A673 (cell line): ENCODE measurements at regions not wholly inside any gene's neighbourhood (a gene's known extent, or its start where the extent isn't known, plus 50 kb on each side); places are given as distances from the start of the nearest gene placed in this dataset.

Experiments used
- BruUV-seq: library from RNA; stranded (reverse); fragments of 400-500 nt; replicated peaks from 2 replicates; lab custom pipeline; 2021; lab: Mats Ljungman, UMichigan
- CTCF ChIA-PET: fragments of 300-600 bp; sonication (Branson Sonifier 250); formaldehyde crosslinking; loops from one replicate; lab custom pipeline; 2022; ENCODE audit warnings: antibody characterized with exemption; lab: Charles Lee
- POLR2A ChIA-PET: fragments of 300-600 bp; sonication (Branson Sonifier 250); formaldehyde crosslinking; loops from one replicate; lab custom pipeline; 2022; ENCODE audit warnings: antibody characterized with exemption; ENCODE audit not compliant: low non-redundant PET; lab: Charles Lee
- DNase-seq: peaks from one replicate; pipeline ENCODE4 v3.0.0-alpha.2; 2015; ENCODE audit warnings: low spot score
- H3K27ac ChIP-seq: fragments of 200-600 bp; sonication (generic); 2 replicates; pipeline ENCODE4 v1.5.1; 2016; ENCODE audit warnings: mixed run types, low read depth, mild to moderate bottlenecking, mixed read lengths, antibody characterized with exemption, low read length; ENCODE audit not compliant: poor library complexity, severe bottlenecking
- H3K27me3 ChIP-seq: fragments of 200-600 bp; sonication (generic); replicated peaks from 2 replicates; pipeline ENCODE4 v1.6.1; 2017; ENCODE audit warnings: mixed run types, low read depth, mild to moderate bottlenecking, mixed read lengths, antibody characterized with exemption, low read length; ENCODE audit not compliant: insufficient read depth, poor library complexity
- H3K36me3 ChIP-seq: fragments of 200-600 bp; sonication (generic); 2 replicates; pipeline ENCODE4 v1.6.1; 2016; ENCODE audit warnings: mixed run types, mild to moderate bottlenecking, mixed read lengths, antibody characterized with exemption, low read length; ENCODE audit not compliant: insufficient read depth, poor library complexity, severe bottlenecking
- H3K4me1 ChIP-seq: fragments of 200-600 bp; sonication (generic); 2 replicates; pipeline ENCODE4 v1.6.1; 2017; ENCODE audit warnings: mixed run types, mild to moderate bottlenecking, mixed read lengths, antibody characterized with exemption, low read length; ENCODE audit not compliant: insufficient read depth, poor library complexity, severe bottlenecking
- H3K4me3 ChIP-seq: fragments of 200-600 bp; sonication (generic); 2 replicates; pipeline ENCODE4 v1.5.1; 2016; ENCODE audit warnings: low read depth, mixed run types, mild to moderate bottlenecking, mixed read lengths, low read length; ENCODE audit not compliant: poor library complexity, severe bottlenecking
- H3K9me3 ChIP-seq: fragments of 200-600 bp; sonication (generic); 2 replicates; pipeline ENCODE4 v1.6.1; 2016; ENCODE audit warnings: mixed run types, low read depth, mild to moderate bottlenecking, mixed read lengths, antibody characterized with exemption, low read length; ENCODE audit not compliant: poor library complexity, severe bottlenecking
- EZH2 ChIP-seq: fragments of 200-600 bp; sonication (generic); IDR thresholded peaks from 2 replicates; pipeline ENCODE4 v1.6.1; 2017; ENCODE audit warnings: borderline replicate concordance, low read depth, mild to moderate bottlenecking, mixed read lengths, antibody characterized with exemption, low read length; ENCODE audit not compliant: poor library complexity, severe bottlenecking
- intact Hi-C: fragments of 100-400 bp; cut with micrococcal nuclease; formaldehyde crosslinking; loops from one replicate; pipeline ENCODE4 v1.10.0; 2022; ENCODE audit not compliant: unreplicated experiment
- TF ChIP-seq, protein P1 (sequence below): fragments of 300-800, 200-600 bp; sonication (generic); conservative IDR thresholded peaks from 2 replicates; pipeline ENCODE4 v1.5.1; 2017; ENCODE audit warnings: low read depth, mild to moderate bottlenecking, antibody characterized with exemption, low read length, moderate library complexity, mixed read lengths

DNA sequence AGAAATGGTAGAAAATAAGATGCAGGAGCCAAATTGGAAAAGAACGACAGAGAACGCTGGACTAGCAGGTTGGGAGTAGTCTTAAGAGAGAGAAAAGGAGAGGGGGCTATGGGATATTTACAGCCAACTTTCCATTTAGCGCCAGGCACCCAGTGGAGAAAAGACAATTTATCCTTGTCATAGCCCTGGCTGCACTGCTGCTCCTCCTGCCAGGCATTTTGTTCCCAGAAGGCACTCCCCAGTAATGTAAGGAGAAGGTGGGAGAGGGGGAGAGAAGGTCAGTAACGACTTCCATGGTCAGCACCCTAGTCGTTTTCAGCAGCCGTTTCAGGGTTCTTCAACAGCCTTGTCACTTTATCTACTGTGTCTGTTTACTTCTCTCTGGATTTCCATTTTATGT, 159.0 kb downstream of the TRMT11 start:
- no peak for TF ChIP-seq EZH2
- TF ChIP-seq, protein P1, sequence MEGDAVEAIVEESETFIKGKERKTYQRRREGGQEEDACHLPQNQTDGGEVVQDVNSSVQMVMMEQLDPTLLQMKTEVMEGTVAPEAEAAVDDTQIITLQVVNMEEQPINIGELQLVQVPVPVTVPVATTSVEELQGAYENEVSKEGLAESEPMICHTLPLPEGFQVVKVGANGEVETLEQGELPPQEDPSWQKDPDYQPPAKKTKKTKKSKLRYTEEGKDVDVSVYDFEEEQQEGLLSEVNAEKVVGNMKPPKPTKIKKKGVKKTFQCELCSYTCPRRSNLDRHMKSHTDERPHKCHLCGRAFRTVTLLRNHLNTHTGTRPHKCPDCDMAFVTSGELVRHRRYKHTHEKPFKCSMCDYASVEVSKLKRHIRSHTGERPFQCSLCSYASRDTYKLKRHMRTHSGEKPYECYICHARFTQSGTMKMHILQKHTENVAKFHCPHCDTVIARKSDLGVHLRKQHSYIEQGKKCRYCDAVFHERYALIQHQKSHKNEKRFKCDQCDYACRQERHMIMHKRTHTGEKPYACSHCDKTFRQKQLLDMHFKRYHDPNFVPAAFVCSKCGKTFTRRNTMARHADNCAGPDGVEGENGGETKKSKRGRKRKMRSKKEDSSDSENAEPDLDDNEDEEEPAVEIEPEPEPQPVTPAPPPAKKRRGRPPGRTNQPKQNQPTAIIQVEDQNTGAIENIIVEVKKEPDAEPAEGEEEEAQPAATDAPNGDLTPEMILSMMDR = no peak
- ChIA-PET CTCF (no interaction called here), POLR2A (no interaction called here)
- DNase-seq = no peak
- BruUV-seq = no TSS peak
- Histone ChIP-seq H3K4me1 (no peaks in the 10 kb centered on the region), H3K27ac (no peak overlapping the region), H3K36me3 (no peaks in the 10 kb centered on the region), H3K9me3 (no peaks in the 10 kb centered on the region), H3K27me3 (no peaks in the 10 kb centered on the region), H3K4me3 (no peak overlapping the region)
- intact Hi-C loops = no loop called here

DNA sequence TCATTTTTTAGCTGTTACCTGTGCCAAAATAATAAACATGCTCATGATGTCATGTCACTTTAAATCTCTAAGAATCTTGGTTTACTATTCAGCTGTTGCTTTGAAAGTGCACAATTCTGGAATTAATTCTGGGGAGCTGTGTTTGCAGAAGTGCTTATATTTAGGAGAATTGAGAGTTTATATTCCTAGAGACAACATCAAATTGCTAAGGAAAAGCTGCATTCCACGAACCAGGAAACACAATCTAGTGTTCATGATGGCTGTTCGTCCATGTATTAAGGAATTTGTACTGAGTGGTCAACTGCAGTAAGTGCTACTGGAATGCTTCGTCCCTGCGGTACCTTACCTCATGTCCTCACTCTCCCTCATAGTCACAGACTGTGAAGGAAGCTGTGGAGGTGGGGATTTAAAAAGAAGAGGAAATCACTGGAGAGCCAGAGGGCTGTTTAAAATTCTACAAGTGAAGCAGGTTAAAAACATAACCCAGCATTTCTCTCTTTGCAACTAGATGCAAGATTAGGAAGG, 161.0 kb downstream of the TRMT11 start:
- Histone ChIP-seq H3K4me1 (no peaks in the 10 kb centered on the region), H3K9me3 (no peaks in the 10 kb centered on the region), H3K4me3 (no peak overlapping the region), H3K27me3 (no peaks in the 10 kb centered on the region), H3K36me3 (no peaks in the 10 kb centered on the region), H3K27ac (no peak overlapping the region)
- ChIA-PET CTCF (no interaction called here), POLR2A (no interaction called here)
- no peak for TF ChIP-seq EZH2
- TF ChIP-seq, protein P1 = no peak
- no TSS peak for BruUV-seq
- no peak for DNase-seq
- intact Hi-C loops = no loop called here

DNA sequence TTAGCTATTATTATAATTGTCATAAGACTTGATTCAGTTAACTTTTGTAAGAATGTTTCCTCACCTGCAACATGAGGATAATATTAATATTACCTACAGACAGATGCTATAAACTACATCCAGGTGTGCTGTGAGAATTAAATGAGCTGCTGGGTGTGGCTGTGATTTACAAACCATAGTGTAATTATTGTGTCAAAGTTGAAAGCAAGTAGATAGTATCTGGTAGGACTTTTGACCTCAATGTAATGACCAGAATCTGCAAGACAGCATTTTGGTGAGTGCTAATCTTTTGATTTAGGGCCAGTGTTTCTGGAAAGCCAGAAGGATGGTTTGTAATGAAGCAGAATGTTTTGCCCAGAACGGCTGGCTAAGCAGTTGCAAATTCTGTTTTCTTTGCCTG, 162.5 kb downstream of the TRMT11 start:
- intact Hi-C loops = no loop called here
- CTCF ChIA-PET = no interaction called here
- no peak for DNase-seq

More for the DNA sequence above, 162.5 kb downstream of the TRMT11 start:
- Histone ChIP-seq H3K4me1 (no peaks in the 10 kb centered on the region), H3K4me3 (no peak overlapping the region), H3K27ac (no peak overlapping the region), H3K9me3 (no peaks in the 10 kb centered on the region), H3K27me3 (no peaks in the 10 kb centered on the region), H3K36me3 (no peaks in the 10 kb centered on the region)
- POLR2A ChIA-PET = no interaction called here
- BruUV-seq = no TSS peak
- TF ChIP-seq, protein P1 = no peak
- TF ChIP-seq EZH2 = no peak
